ENCODE measurements at regions not wholly inside any gene's neighbourhood (a gene's known extent, or its start where the extent isn't known, plus 50 kb on each side); places are given as distances from the start of the nearest gene placed in this dataset.

DNA sequence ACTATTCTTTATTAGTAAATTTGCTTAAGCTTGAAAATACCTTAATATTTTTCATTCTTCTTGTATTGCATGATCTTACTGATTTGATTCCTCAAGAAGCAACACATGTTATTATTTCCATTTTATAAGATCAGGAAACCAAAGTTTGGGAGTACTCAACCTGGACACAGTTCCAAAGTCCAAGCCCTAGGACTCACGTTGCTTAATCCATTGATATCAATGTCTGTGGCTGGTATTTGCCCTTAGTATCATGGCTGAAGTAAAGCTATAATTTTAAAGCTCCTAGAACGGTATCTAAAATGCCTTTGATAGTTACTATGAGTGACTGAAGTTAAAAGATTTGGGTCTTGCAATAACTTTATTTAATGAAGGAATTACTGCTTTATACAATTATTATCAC is 1045.3 kb downstream of the TUSC7 start:
- ATAC-seq (ENCODE audit: poor library complexity), result no peak
- TF ChIP-seq, protein P1, sequence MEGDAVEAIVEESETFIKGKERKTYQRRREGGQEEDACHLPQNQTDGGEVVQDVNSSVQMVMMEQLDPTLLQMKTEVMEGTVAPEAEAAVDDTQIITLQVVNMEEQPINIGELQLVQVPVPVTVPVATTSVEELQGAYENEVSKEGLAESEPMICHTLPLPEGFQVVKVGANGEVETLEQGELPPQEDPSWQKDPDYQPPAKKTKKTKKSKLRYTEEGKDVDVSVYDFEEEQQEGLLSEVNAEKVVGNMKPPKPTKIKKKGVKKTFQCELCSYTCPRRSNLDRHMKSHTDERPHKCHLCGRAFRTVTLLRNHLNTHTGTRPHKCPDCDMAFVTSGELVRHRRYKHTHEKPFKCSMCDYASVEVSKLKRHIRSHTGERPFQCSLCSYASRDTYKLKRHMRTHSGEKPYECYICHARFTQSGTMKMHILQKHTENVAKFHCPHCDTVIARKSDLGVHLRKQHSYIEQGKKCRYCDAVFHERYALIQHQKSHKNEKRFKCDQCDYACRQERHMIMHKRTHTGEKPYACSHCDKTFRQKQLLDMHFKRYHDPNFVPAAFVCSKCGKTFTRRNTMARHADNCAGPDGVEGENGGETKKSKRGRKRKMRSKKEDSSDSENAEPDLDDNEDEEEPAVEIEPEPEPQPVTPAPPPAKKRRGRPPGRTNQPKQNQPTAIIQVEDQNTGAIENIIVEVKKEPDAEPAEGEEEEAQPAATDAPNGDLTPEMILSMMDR (IDR thresholded peaks at IDR 0.05), result no peak
- H3K4me1 ChIP-seq (ENCODE audit: insufficient read depth, low read length), result no peaks in the 10 kb centered on the region
- no peak for DNase-seq
- Mint-ChIP-seq H3K27me3 (no peaks in the 10 kb centered on the region), H3K27ac (no peak overlapping the region), H3K36me3 (ENCODE audit: low read depth) (no peaks in the 10 kb centered on the region), H3K9me3 (no peaks in the 10 kb centered on the region), H3K4me3 (no peak overlapping the region), H3K4me1 (ENCODE audit: low read depth) (no peaks in the 10 kb centered on the region)
- CTCF ChIA-PET, result no interaction called here
- H3K27me3 ChIP-seq (ENCODE audit: control insufficient read depth in 1 of 2, insufficient read depth in 2 of 2, low read length in 2 of 2), result no peaks in the 10 kb centered on the region
- POLR2A ChIA-PET, result no interaction called here
- no peak overlapping the region for H3K4me3 ChIP-seq (ENCODE audit: low read length)
- intact Hi-C loops (cut with DNase I, micrococcal nuclease), result no loop called here
- no peaks in the 10 kb centered on the region for H3K36me3 ChIP-seq (ENCODE audit: insufficient read depth, low read length)
- no peak overlapping the region for H3K27ac ChIP-seq (ENCODE audit: low read depth in 1 of 2, low read length in 2 of 2)
- no peaks in the 10 kb centered on the region for H3K9me3 ChIP-seq (ENCODE audit: control insufficient read depth in 1 of 2, insufficient read depth in 1 of 2, low read length in 2 of 2)

DNA sequence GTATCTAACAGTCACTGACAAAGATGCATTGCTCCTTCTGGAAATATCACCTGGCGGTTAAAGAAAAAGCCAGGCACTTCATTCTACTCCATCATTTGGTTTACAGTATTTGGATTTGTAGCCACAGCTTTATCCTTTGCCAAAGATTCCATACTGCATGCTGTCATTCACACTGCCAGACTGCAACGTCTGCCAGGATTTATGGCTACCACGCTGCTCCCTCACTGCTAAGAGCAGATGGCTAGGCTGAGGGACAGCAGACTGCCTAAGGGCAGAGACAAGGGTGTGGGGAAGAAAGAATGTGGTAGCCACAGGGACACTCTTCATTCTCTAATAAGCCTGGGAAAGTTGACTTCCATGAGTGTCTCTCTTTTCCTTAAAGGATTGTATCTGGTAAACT is 1047.0 kb downstream of the TUSC7 start:
- DNase-seq, result no peak
- Mint-ChIP-seq H3K27ac (no peak overlapping the region), H3K9me3 (no peaks in the 10 kb centered on the region), H3K36me3 (ENCODE audit: low read depth) (no peaks in the 10 kb centered on the region), H3K27me3 (no peaks in the 10 kb centered on the region), H3K4me3 (no peak overlapping the region), H3K4me1 (ENCODE audit: low read depth) (no peaks in the 10 kb centered on the region)
- no peaks in the 10 kb centered on the region for H3K9me3 ChIP-seq (ENCODE audit: control insufficient read depth in 1 of 2, insufficient read depth in 1 of 2, low read length in 2 of 2)
- H3K27me3 ChIP-seq (ENCODE audit: control insufficient read depth in 1 of 2, insufficient read depth in 2 of 2, low read length in 2 of 2), result no peaks in the 10 kb centered on the region
- ChIA-PET CTCF (no interaction called here), POLR2A (no interaction called here)
- no peaks in the 10 kb centered on the region for H3K36me3 ChIP-seq (ENCODE audit: insufficient read depth, low read length)
- ATAC-seq (ENCODE audit: poor library complexity), result no peak
- no peak overlapping the region for H3K4me3 ChIP-seq (ENCODE audit: low read length)
- no peaks in the 10 kb centered on the region for H3K4me1 ChIP-seq (ENCODE audit: insufficient read depth, low read length)
- no peak overlapping the region for H3K27ac ChIP-seq (ENCODE audit: low read depth in 1 of 2, low read length in 2 of 2)
- intact Hi-C loops (cut with DNase I, micrococcal nuclease), result no loop called here
- TF ChIP-seq, protein P1 (IDR thresholded peaks at IDR 0.05), result no peak

DNA sequence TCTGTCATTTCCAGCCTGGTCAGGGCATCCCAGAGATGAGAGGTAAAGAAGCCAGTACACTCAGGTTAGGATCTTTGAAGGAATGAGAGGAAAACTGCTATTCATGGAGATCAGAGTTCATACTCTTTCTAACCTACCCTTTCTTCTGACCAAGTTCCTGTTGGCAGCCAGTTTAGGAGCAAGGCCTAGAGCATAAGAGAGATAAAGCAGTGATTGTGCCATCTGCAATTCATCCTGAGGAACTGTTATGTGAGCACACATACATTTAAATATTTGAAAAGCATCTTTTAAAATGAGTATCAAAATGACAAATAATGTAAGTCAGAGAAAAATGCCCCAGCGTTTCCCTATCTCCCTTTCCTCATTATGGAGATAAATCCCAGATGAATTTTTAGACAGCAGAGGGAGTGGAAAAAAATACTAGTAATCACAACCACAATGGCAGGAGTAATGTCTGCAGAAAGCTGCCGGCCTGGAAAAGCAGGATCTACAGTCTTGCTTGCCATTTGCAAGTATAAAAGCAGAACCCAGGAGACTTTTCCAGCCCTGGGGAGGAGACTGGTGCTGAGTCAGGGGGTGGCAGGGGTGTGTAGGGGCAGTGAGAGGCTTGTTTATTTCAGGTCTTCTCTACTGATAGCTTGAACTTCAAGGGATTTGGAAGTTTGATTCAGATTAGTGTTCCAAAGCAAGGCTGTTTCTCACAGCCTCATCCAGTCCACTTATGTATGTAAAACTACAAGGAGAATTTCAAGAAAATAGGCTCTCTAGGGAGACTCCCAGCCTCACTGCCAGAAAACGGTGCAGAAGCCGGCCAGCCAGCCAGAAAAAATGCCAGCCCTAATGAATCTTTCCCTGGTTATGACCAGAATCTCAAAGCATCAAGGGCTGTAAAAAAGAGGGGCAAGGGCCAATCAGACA is 1052.4 kb downstream of the TUSC7 start:
- ChIA-PET CTCF (no interaction called here), POLR2A (no interaction called here)
- H3K27ac ChIP-seq (ENCODE audit: low read depth in 1 of 2, low read length in 2 of 2), result no peak overlapping the region
- no peak overlapping the region for H3K4me3 ChIP-seq (ENCODE audit: low read length)
- H3K27me3 Mint-ChIP-seq, result no peaks in the 10 kb centered on the region
- no peak for DNase-seq
- H3K9me3 ChIP-seq (ENCODE audit: control insufficient read depth in 1 of 2, insufficient read depth in 1 of 2, low read length in 2 of 2), result peaks cover 0 to 3% of the 10 kb centered on the region in 2 experiments
- no peak overlapping the region for H3K27ac Mint-ChIP-seq
- H3K4me3 Mint-ChIP-seq, result no peak overlapping the region
- no peaks in the 10 kb centered on the region for H3K36me3 Mint-ChIP-seq (ENCODE audit: low read depth)
- H3K4me1 Mint-ChIP-seq (ENCODE audit: low read depth), result no peaks in the 10 kb centered on the region
- peaks cover 1% of the 10 kb centered on the region for H3K9me3 Mint-ChIP-seq
- no peak for ATAC-seq (ENCODE audit: poor library complexity)
- H3K4me1 ChIP-seq (ENCODE audit: insufficient read depth, low read length), result no peaks in the 10 kb centered on the region
- TF ChIP-seq, protein P1 (IDR thresholded peaks at IDR 0.05), result no peak
- intact Hi-C loops (cut with DNase I, micrococcal nuclease), result no loop called here
- H3K27me3 ChIP-seq (ENCODE audit: control insufficient read depth in 1 of 2, insufficient read depth in 2 of 2, low read length in 2 of 2), result no peaks in the 10 kb centered on the region
- no peaks in the 10 kb centered on the region for H3K36me3 ChIP-seq (ENCODE audit: insufficient read depth, low read length)

Data from CD4-positive, alpha-beta T cell (primary cell).